ENCODE measurements at regions not wholly inside any gene's neighbourhood (a gene's known extent, or its start where the extent isn't known, plus 50 kb on each side); places are given as distances from the start of the nearest gene placed in this dataset.

DNA sequence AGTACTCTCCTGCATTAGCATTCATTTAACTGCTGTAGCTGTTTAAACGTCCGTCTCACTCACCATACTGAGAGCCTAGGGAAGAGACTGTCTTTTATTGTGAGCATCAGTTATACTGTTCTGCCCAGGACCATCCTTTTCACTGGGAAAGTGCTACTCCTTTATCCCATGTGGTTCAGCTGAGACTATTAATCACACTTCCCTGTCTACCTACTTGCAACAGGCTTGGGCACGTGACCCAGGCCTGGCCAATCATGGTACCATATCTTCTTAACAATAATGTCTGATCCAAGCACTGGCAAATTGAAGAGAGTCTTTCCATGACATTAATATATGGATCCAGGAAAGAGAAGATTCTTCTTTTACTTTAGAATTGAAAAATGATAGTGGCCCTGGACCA lies 108.1 kb downstream of the TM2D1 start:
- TF ChIP-seq POLR2AphosphoS5 (IDR thresholded peaks at IDR 0.05; ENCODE audit: borderline replicate concordance, low read depth, low read length) (no peak), EZH2 (IDR thresholded peaks at IDR 0.05) (no peak)

Measured in SK-N-MC (cell line).